ENCODE measurements at regions not wholly inside any gene's neighbourhood (a gene's known extent, or its start where the extent isn't known, plus 50 kb on each side); places are given as distances from the start of the nearest gene placed in this dataset.
A peak's percentile ranks its signal among the peaks of the same experiment; 100 is the strongest.

DNA sequence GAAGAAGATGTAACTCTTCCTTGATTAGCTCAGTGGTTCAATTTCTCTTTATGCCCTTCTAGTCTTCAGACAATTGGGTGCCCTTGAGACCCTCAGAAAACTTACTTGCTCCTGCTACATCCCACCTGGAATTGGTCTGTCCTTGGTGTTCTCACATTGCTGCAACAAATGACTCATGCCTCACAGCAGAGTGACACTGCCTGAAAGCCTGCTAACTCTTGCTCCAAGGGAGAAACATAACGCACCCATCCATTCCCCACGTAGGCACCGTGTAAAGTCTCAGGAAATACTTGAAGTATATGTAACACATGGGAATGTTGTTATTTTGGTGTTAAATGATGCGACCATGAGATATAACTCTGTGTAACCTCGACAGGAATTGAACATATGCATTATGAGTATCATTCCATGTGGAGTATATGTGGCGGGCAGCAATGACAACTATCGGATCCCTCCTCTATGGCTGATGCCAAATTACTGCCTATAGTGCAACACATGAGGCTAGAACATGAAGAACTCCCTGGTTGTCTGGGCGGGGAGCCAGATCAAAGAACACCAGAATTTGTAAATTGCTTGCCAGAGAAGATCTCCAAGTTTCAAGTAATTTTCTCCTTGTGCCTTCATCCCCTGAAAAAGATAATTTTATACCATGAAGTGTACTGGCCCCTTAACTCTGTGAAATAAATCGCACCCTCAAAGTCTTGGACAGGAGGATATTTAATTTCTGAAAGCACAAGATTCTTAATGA, 231.3 kb upstream of the STK26 start (continued):
- TF ChIP-seq, protein P1, sequence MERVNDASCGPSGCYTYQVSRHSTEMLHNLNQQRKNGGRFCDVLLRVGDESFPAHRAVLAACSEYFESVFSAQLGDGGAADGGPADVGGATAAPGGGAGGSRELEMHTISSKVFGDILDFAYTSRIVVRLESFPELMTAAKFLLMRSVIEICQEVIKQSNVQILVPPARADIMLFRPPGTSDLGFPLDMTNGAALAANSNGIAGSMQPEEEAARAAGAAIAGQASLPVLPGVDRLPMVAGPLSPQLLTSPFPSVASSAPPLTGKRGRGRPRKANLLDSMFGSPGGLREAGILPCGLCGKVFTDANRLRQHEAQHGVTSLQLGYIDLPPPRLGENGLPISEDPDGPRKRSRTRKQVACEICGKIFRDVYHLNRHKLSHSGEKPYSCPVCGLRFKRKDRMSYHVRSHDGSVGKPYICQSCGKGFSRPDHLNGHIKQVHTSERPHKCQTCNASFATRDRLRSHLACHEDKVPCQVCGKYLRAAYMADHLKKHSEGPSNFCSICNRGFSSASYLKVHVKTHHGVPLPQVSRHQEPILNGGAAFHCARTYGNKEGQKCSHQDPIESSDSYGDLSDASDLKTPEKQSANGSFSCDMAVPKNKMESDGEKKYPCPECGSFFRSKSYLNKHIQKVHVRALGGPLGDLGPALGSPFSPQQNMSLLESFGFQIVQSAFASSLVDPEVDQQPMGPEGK (CRISPR knock-in tag; IDR thresholded peaks at IDR 0.05; ENCODE audit: borderline replicate concordance) = no peak
- TF ChIP-seq ZNF70 (CRISPR knock-in tag; IDR thresholded peaks at IDR 0.05) (no peak), GLIS3 (CRISPR knock-in tag; IDR thresholded peaks at IDR 0.05) (no peak), OSR1 (CRISPR knock-in tag; IDR thresholded peaks at IDR 0.05) (no peak), ZNF8 (CRISPR knock-in tag; IDR thresholded peaks at IDR 0.05) (no peak)
- TF ChIP-seq, protein P2, sequence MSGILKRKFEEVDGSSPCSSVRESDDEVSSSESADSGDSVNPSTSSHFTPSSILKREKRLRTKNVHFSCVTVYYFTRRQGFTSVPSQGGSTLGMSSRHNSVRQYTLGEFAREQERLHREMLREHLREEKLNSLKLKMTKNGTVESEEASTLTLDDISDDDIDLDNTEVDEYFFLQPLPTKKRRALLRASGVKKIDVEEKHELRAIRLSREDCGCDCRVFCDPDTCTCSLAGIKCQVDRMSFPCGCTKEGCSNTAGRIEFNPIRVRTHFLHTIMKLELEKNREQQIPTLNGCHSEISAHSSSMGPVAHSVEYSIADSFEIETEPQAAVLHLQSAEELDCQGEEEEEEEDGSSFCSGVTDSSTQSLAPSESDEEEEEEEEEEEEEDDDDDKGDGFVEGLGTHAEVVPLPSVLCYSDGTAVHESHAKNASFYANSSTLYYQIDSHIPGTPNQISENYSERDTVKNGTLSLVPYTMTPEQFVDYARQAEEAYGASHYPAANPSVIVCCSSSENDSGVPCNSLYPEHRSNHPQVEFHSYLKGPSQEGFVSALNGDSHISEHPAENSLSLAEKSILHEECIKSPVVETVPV (CRISPR knock-in tag; IDR thresholded peaks at IDR 0.05) = no peak

DNA sequence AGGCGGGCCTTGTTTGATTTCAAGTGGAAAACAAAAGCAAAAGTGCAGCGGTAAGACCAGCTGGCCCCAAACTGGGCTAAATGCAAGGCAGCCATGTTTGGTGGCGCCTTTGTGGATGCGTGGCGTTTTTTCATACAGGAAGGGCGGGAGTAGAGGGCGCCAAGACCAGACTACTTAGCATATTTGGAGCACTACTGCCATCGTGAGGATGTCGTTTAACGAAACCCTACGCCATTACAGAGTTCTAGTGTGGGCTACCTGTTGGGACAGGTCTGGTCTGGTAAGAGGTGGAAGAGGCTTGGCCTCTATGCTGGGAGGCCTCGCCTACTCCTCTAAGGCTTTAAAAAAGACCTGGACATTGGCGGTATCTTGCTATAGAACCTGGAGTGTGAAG, 230.7 kb upstream of the STK26 start:
- peak; percentile 90 for ATAC-seq
- TF ChIP-seq SNAI2 (CRISPR knock-in tag; IDR thresholded peaks at IDR 0.05) (no peak), RARB (CRISPR knock-in tag; IDR thresholded peaks at IDR 0.05) (no peak), ZC3H10 (CRISPR knock-in tag; IDR thresholded peaks at IDR 0.05) (no peak), ZNF565 (CRISPR knock-in tag; conservative IDR thresholded peaks at IDR 0.05; ENCODE audit: low read depth) (no peak), ESRRG (CRISPR knock-in tag; IDR thresholded peaks at IDR 0.05) (no peak), ZNF8 (CRISPR knock-in tag; IDR thresholded peaks at IDR 0.05) (no peak), GLIS3 (CRISPR knock-in tag; IDR thresholded peaks at IDR 0.05) (no peak), ZFP3 (CRISPR knock-in tag; IDR thresholded peaks at IDR 0.05) (no peak), PPARA (CRISPR knock-in tag; IDR thresholded peaks at IDR 0.05; ENCODE audit: borderline replicate concordance) (no peak), ISL1 (CRISPR knock-in tag; IDR thresholded peaks at IDR 0.05) (no peak)
- TF ChIP-seq, protein P3, sequence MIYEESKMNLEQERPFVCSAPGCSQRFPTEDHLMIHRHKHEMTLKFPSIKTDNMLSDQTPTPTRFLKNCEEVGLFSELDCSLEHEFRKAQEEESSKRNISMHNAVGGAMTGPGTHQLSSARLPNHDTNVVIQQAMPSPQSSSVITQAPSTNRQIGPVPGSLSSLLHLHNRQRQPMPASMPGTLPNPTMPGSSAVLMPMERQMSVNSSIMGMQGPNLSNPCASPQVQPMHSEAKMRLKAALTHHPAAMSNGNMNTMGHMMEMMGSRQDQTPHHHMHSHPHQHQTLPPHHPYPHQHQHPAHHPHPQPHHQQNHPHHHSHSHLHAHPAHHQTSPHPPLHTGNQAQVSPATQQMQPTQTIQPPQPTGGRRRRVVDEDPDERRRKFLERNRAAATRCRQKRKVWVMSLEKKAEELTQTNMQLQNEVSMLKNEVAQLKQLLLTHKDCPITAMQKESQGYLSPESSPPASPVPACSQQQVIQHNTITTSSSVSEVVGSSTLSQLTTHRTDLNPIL (CRISPR knock-in tag; IDR thresholded peaks at IDR 0.05; ENCODE audit: low read depth) = no peak

DNA sequence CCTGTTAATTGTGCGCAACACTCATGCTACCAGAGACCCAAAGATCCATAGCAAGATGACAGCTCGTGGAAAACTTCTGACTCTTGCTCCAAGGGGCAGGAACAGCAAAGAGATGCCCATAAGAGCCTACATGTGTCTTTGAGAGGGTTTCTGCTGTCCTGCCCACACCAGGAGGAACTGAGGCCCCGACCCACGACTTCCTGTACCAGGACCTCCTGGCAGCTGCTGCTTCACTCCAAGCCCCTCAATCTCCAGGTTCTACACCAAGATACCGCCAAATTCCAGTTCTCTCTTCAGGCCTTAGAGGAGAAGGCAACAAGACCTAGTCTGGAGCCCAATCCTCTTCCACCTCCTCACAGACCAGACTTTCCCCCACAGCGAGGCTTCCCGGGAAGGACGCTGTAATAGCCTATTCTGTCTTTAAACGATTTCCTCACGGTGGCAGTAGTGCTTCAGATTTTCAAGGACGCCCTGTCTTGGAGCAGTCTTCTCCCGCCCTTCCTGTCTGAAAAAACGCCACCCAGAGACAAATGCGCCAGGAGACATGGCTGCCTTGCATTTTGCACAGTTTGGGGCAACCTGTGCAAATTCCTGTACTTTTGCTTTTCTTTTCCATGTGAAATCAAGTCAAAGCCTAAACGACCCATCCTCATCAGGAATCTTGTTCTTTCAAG, 230.2 kb upstream of the STK26 start:
- ATAC-seq = peak; percentile 94
- TF ChIP-seq ESRRG (CRISPR knock-in tag; IDR thresholded peaks at IDR 0.05) = no peak
- no peak for TF ChIP-seq OSR1 (CRISPR knock-in tag; IDR thresholded peaks at IDR 0.05)
- TF ChIP-seq, protein P4, sequence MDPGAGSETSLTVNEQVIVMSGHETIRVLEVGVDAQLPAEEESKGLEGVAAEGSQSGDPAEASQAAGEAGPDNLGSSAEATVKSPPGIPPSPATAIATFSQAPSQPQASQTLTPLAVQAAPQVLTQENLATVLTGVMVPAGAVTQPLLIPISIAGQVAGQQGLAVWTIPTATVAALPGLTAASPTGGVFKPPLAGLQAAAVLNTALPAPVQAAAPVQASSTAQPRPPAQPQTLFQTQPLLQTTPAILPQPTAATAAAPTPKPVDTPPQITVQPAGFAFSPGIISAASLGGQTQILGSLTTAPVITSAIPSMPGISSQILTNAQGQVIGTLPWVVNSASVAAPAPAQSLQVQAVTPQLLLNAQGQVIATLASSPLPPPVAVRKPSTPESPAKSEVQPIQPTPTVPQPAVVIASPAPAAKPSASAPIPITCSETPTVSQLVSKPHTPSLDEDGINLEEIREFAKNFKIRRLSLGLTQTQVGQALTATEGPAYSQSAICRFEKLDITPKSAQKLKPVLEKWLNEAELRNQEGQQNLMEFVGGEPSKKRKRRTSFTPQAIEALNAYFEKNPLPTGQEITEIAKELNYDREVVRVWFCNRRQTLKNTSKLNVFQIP (CRISPR knock-in tag; IDR thresholded peaks at IDR 0.05; ENCODE audit: borderline replicate concordance, low read depth) = no peak
- no peak for TF ChIP-seq PPARA (CRISPR knock-in tag; IDR thresholded peaks at IDR 0.05; ENCODE audit: borderline replicate concordance)

DNA sequence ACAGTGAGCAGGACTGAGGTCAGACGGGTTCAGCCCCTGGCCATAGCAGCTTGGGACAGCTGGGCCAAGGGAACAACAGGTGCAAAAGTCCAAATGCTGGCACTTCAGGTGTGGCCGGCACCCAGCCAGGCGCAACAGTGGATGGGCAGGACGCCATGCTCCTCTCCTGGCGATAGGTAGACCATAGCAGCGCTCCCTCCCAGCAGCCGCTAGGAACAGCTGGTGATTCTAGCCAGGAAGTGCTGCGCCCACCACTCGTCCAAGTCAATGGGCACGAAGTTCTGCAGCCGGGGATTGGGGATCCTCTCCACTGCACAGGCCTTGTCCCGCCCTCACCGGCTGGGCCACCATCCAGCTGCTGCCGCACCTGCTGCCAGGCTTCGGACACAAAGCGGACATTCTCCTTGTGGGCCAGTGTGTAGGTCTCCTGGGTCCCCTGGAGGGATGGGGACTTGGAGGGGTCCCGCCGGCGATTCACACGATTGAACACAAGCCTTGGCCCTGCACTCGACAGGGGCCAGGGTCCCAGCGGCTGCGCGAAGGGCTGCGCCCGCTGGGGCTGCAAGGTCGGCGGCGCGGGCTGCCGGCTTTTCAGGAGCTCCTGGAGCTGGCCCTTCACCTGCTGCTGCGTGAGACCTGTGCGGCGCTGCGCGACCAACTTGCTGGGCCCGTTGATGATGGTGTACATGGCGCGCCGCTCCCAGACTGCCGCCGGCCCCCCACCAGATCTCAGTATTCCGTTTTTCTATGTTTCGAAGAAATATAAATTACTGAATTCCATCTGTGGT, 227.5 kb upstream of the STK26 start:
- TF ChIP-seq SNAI2 (CRISPR knock-in tag; IDR thresholded peaks at IDR 0.05) = no peak
- TF ChIP-seq, protein P5, sequence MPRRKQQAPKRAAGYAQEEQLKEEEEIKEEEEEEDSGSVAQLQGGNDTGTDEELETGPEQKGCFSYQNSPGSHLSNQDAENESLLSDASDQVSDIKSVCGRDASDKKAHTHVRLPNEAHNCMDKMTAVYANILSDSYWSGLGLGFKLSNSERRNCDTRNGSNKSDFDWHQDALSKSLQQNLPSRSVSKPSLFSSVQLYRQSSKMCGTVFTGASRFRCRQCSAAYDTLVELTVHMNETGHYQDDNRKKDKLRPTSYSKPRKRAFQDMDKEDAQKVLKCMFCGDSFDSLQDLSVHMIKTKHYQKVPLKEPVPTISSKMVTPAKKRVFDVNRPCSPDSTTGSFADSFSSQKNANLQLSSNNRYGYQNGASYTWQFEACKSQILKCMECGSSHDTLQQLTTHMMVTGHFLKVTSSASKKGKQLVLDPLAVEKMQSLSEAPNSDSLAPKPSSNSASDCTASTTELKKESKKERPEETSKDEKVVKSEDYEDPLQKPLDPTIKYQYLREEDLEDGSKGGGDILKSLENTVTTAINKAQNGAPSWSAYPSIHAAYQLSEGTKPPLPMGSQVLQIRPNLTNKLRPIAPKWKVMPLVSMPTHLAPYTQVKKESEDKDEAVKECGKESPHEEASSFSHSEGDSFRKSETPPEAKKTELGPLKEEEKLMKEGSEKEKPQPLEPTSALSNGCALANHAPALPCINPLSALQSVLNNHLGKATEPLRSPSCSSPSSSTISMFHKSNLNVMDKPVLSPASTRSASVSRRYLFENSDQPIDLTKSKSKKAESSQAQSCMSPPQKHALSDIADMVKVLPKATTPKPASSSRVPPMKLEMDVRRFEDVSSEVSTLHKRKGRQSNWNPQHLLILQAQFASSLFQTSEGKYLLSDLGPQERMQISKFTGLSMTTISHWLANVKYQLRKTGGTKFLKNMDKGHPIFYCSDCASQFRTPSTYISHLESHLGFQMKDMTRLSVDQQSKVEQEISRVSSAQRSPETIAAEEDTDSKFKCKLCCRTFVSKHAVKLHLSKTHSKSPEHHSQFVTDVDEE (CRISPR knock-in tag; IDR thresholded peaks at IDR 0.05) = no peak
- TF ChIP-seq, protein P2 (CRISPR knock-in tag; IDR thresholded peaks at IDR 0.05) = no peak
- TF ChIP-seq, protein P4 (CRISPR knock-in tag; IDR thresholded peaks at IDR 0.05; ENCODE audit: borderline replicate concordance, low read depth) = no peak
- no peak for TF ChIP-seq ZFP3 (CRISPR knock-in tag; IDR thresholded peaks at IDR 0.05)
- TF ChIP-seq, protein P1 (CRISPR knock-in tag; IDR thresholded peaks at IDR 0.05; ENCODE audit: borderline replicate concordance) = no peak
- no peak for TF ChIP-seq ZNF70 (CRISPR knock-in tag; IDR thresholded peaks at IDR 0.05)
- TF ChIP-seq ZNF8 (CRISPR knock-in tag; IDR thresholded peaks at IDR 0.05) = no peak
- TF ChIP-seq ZC3H10 (CRISPR knock-in tag; IDR thresholded peaks at IDR 0.05) = no peak
- ATAC-seq = no peak

Data from SK-N-SH treated with all-trans-retinoic acid at 6 μM for 48 hours (cell line).